CD4-positive, CD25-positive, alpha-beta regulatory T cell (primary cell): ENCODE measurements at regions not wholly inside any gene's neighbourhood (a gene's known extent, or its start where the extent isn't known, plus 50 kb on each side); places are given as distances from the start of the nearest gene placed in this dataset.

Experiments used
- ATAC-seq, 2 donors: fragments of 150-1000 bp; cut with Tn5 transposase; one replicate each; pipeline ENCODE4 v1.10.0; 2021; ENCODE audit warnings: low read depth in 2 of 2, moderate number of reproducible peaks in 2 of 2, moderate library complexity in 1 of 2
- DNase-seq, 3 donors: peaks; one replicate each; pipeline versions ENCODE4 v3.0.0 to v3.0.0-alpha.2; 2012 to 2022; ENCODE audit warnings: mixed read lengths in 1 of 3
- H3K27ac ChIP-seq: one replicate; pipeline ENCODE4 v1.7.0; 2013; ENCODE audit warnings: mild to moderate bottlenecking, low read length; ENCODE audit not compliant: insufficient read depth, poor library complexity, severe bottlenecking
- H3K27me3 ChIP-seq: one replicate; pipeline ENCODE4 v1.7.0; 2013; ENCODE audit warnings: low read length; ENCODE audit not compliant: control insufficient read depth, insufficient read depth
- H3K36me3 ChIP-seq: one replicate; pipeline ENCODE4 v1.7.0; 2013; ENCODE audit warnings: mild to moderate bottlenecking, low read length, moderate library complexity; ENCODE audit not compliant: control insufficient read depth, insufficient read depth
- H3K4me1 ChIP-seq: 2 replicates; pipeline ENCODE4 v1.7.0; 2013; ENCODE audit warnings: mild to moderate bottlenecking, low read length; ENCODE audit not compliant: insufficient read depth, control insufficient read depth, poor library complexity, severe bottlenecking
- H3K4me3 ChIP-seq: one replicate; pipeline ENCODE4 v1.7.0; 2013; ENCODE audit warnings: low read depth, mild to moderate bottlenecking, low read length, moderate library complexity
- H3K9me3 ChIP-seq, 2 experiments: 1 replicate in 1 of 2; 2 replicates in 1 of 2; pipeline ENCODE4 v1.7.0; 2013; ENCODE audit warnings: low read length in 2 of 2, mild to moderate bottlenecking in 1 of 2, moderate library complexity in 1 of 2; ENCODE audit not compliant: control insufficient read depth in 2 of 2
- H3K27ac Mint-ChIP-seq, 3 donors: one replicate each; pipeline ENCODE4 v1.8.0; 2020 to 2022; ENCODE audit warnings: mild to moderate bottlenecking in 3 of 3, mixed read lengths in 3 of 3, moderate library complexity in 2 of 3
- H3K27me3 Mint-ChIP-seq: one replicate; pipeline ENCODE4 v1.8.0; 2022; ENCODE audit warnings: mild to moderate bottlenecking, mixed read lengths
- H3K36me3 Mint-ChIP-seq: one replicate; pipeline ENCODE4 v1.8.0; 2020; ENCODE audit warnings: mixed read lengths
- H3K4me1 Mint-ChIP-seq, 4 donors: one replicate each; pipeline ENCODE4 v1.8.0; 2020 to 2022; ENCODE audit warnings: mixed read lengths in 4 of 4, mild to moderate bottlenecking in 1 of 4
- H3K4me3 Mint-ChIP-seq, 4 donors: one replicate each; pipeline ENCODE4 v1.8.0; 2020 to 2022; ENCODE audit warnings: mild to moderate bottlenecking in 4 of 4, mixed read lengths in 4 of 4, moderate library complexity in 3 of 4
- H3K9me3 Mint-ChIP-seq, 7 donors: one replicate each; pipeline ENCODE4 v1.8.0; 2020 to 2022; ENCODE audit warnings: mixed read lengths in 7 of 7, mild to moderate bottlenecking in 3 of 7, moderate library complexity in 2 of 7

- H3K27ac Mint-ChIP-seq, result peak overlapping the region; percentile 90 to 98 (median 95)
- no peaks in the 10 kb centered on the region for H3K9me3 Mint-ChIP-seq
- H3K27me3 ChIP-seq, result no peaks in the 10 kb centered on the region
- H3K9me3 ChIP-seq, result no peaks in the 10 kb centered on the region
- H3K4me1 ChIP-seq, result peaks cover 36% of the 10 kb centered on the region
- H3K4me3 Mint-ChIP-seq, result peak overlapping the region; percentile 75 to 97 (median 81)
- DNase-seq, result peak; percentile 13 to 97 (median 79)
- H3K4me3 ChIP-seq, result peak overlapping the region; percentile 78
- no peaks in the 10 kb centered on the region for H3K36me3 Mint-ChIP-seq
- H3K4me1 Mint-ChIP-seq, result peaks cover 41 to 84% (median 57%) of the 10 kb centered on the region in 4 donors
- peak; percentile 97 for ATAC-seq
- H3K27me3 Mint-ChIP-seq, result no peaks in the 10 kb centered on the region
- H3K27ac ChIP-seq, result peak overlapping the region; percentile 76
- no peaks in the 10 kb centered on the region for H3K36me3 ChIP-seq
Measured at GRCh38 chr3:187999821-188000220, 154.1 kb upstream of the LPP start.

GRCh38 chr3:188000361-188000861, 153.5 kb upstream of the LPP start:
- ATAC-seq, result no peak
- no peaks in the 10 kb centered on the region for H3K9me3 Mint-ChIP-seq
- H3K36me3 Mint-ChIP-seq, result no peaks in the 10 kb centered on the region
- H3K4me1 Mint-ChIP-seq, result peaks cover 36 to 78% (median 52%) of the 10 kb centered on the region in 4 donors
- H3K4me3 Mint-ChIP-seq, result peak overlapping the region; percentile 75 to 97 (median 81)
- Histone ChIP-seq H3K36me3 (no peaks in the 10 kb centered on the region), H3K4me1 (peaks cover 31% of the 10 kb centered on the region), H3K27ac (peak overlapping the region; percentile 76), H3K4me3 (peak overlapping the region; percentile 78), H3K27me3 (no peaks in the 10 kb centered on the region), H3K9me3 (no peaks in the 10 kb centered on the region)
- peak overlapping the region; percentile 90 to 98 (median 95) for H3K27ac Mint-ChIP-seq
- no peaks in the 10 kb centered on the region for H3K27me3 Mint-ChIP-seq
- DNase-seq, result peak in 1 of 3 donors; percentile 60

GRCh38 chr3:188001093-188001492, 152.9 kb upstream of the LPP start:
- H3K9me3 Mint-ChIP-seq, result no peaks in the 10 kb centered on the region

GRCh38 chr3:188001926-188002325, 152.0 kb upstream of the LPP start:
- Histone ChIP-seq H3K4me3 (no peak overlapping the region), H3K4me1 (peaks cover 27% of the 10 kb centered on the region), H3K27ac (no peak overlapping the region), H3K9me3 (no peaks in the 10 kb centered on the region), H3K27me3 (no peaks in the 10 kb centered on the region), H3K36me3 (no peaks in the 10 kb centered on the region)
- ATAC-seq (no peak), DNase-seq (no peak)
- Mint-ChIP-seq H3K36me3 (no peaks in the 10 kb centered on the region), H3K27me3 (no peaks in the 10 kb centered on the region), H3K27ac (peak overlapping the region in 2 of 3 donors; percentile 43 to 90), H3K9me3 (peaks cover 0 to 1% (median 0%) of the 10 kb centered on the region in 7 donors), H3K4me3 (peak overlapping the region in 2 of 4 donors; percentile 21 to 35), H3K4me1 (peaks cover 30 to 64% (median 45%) of the 10 kb centered on the region in 4 donors)

More at GRCh38 chr3:188001093-188001492, 152.9 kb upstream of the LPP start:
- peaks cover 27% of the 10 kb centered on the region for H3K4me1 ChIP-seq
- H3K9me3 ChIP-seq, result no peaks in the 10 kb centered on the region
- Mint-ChIP-seq H3K4me3 (peak overlapping the region in 2 of 4 donors; percentile 75 to 84), H3K27me3 (no peaks in the 10 kb centered on the region), H3K4me1 (peaks cover 34 to 72% (median 50%) of the 10 kb centered on the region in 4 donors), H3K36me3 (no peaks in the 10 kb centered on the region), H3K27ac (peak overlapping the region; percentile 90 to 98 (median 95))
- H3K4me3 ChIP-seq, result peak overlapping the region; percentile 52
- no peak for DNase-seq
- ATAC-seq, result no peak
- no peaks in the 10 kb centered on the region for H3K27me3 ChIP-seq
- peak overlapping the region; percentile 76 for H3K27ac ChIP-seq
- H3K36me3 ChIP-seq, result no peaks in the 10 kb centered on the region

GRCh38 chr3:188002626-188003138, 151.3 kb upstream of the LPP start:
- H3K4me1 ChIP-seq, result peaks cover 27% of the 10 kb centered on the region
- peak overlapping the region in 1 of 4 donors; percentile 35 for H3K4me3 Mint-ChIP-seq
- H3K9me3 Mint-ChIP-seq, result peaks cover 0 to 1% (median 0%) of the 10 kb centered on the region in 7 donors
- no peaks in the 10 kb centered on the region for H3K9me3 ChIP-seq
- H3K27ac Mint-ChIP-seq, result peak overlapping the region in 2 of 3 donors; percentile 67 to 90
- H3K27me3 Mint-ChIP-seq, result no peaks in the 10 kb centered on the region
- ATAC-seq (no peak), DNase-seq (no peak)
- no peaks in the 10 kb centered on the region for H3K27me3 ChIP-seq
- H3K36me3 ChIP-seq, result no peaks in the 10 kb centered on the region
- H3K4me3 ChIP-seq, result no peak overlapping the region
- no peaks in the 10 kb centered on the region for H3K36me3 Mint-ChIP-seq
- H3K27ac ChIP-seq, result no peak overlapping the region
- peaks cover 30 to 57% (median 42%) of the 10 kb centered on the region in 4 donors for H3K4me1 Mint-ChIP-seq

GRCh38 chr3:188003188-188004171, 150.5 kb upstream of the LPP start:
- Histone ChIP-seq H3K27me3 (no peaks in the 10 kb centered on the region), H3K4me3 (no peak overlapping the region), H3K27ac (no peak overlapping the region), H3K36me3 (no peaks in the 10 kb centered on the region), H3K9me3 (no peaks in the 10 kb centered on the region), H3K4me1 (peaks cover 27% of the 10 kb centered on the region)
- DNase-seq (no peak), ATAC-seq (no peak)
- Mint-ChIP-seq H3K4me3 (no peak overlapping the region), H3K9me3 (peaks cover 0 to 1% (median 0%) of the 10 kb centered on the region in 7 donors), H3K36me3 (no peaks in the 10 kb centered on the region), H3K27ac (peak overlapping the region in 1 of 3 donors; percentile 90), H3K4me1 (peaks cover 30 to 49% (median 37%) of the 10 kb centered on the region in 4 donors), H3K27me3 (no peaks in the 10 kb centered on the region)

GRCh38 chr3:188006726-188007393, 147.1 kb upstream of the LPP start:
- DNase-seq, result no peak
- no peak overlapping the region for H3K27ac ChIP-seq
- H3K36me3 Mint-ChIP-seq, result no peaks in the 10 kb centered on the region
- peaks cover 0 to 2% (median 0%) of the 10 kb centered on the region in 7 donors for H3K9me3 Mint-ChIP-seq
- no peaks in the 10 kb centered on the region for H3K36me3 ChIP-seq
- H3K27me3 Mint-ChIP-seq, result peaks cover 6% of the 10 kb centered on the region
- no peak for ATAC-seq
- no peaks in the 10 kb centered on the region for H3K27me3 ChIP-seq
- peak overlapping the region in 1 of 3 donors; percentile 77 for H3K27ac Mint-ChIP-seq
- no peaks in the 10 kb centered on the region for H3K4me1 ChIP-seq
- no peak overlapping the region for H3K4me3 ChIP-seq
- H3K9me3 ChIP-seq, result no peaks in the 10 kb centered on the region
- H3K4me1 Mint-ChIP-seq, result peaks cover 5 to 16% (median 15%) of the 10 kb centered on the region in 4 donors
- no peak overlapping the region for H3K4me3 Mint-ChIP-seq
